ENCODE measurements at regions not wholly inside any gene's neighbourhood (a gene's known extent, or its start where the extent isn't known, plus 50 kb on each side); places are given as distances from the start of the nearest gene placed in this dataset.

GRCh38 chr7:80372415-80372814, 139.4 kb downstream of the GNAT3 start:
- H3K36me3 ChIP-seq (ENCODE audit: control insufficient read depth in 2 of 2, insufficient read depth in 1 of 2, low read length in 2 of 2), result no peaks in the 10 kb centered on the region
- CTCF ChIA-PET, result no interaction called here
- peaks cover 5% of the 10 kb centered on the region; the same call in 1 of the 2 replicates for H3K4me1 ChIP-seq (ENCODE audit: control insufficient read depth, insufficient read depth, low read length)
- no peak overlapping the region for H3K27ac ChIP-seq (ENCODE audit: extremely low read depth, low read depth, low read length)
- POLR2A ChIA-PET, result no interaction called here
- no peaks in the 10 kb centered on the region for H3K9me3 ChIP-seq (ENCODE audit: control insufficient read depth, insufficient read depth, low read depth, low read length)
- no peak overlapping the region for H3K4me3 ChIP-seq (ENCODE audit: low read depth, low read length)
- no peak for TF ChIP-seq ZNF148 (tag by site-specific recombination; IDR thresholded peaks at IDR 0.05; ENCODE audit: borderline replicate concordance)
- no peak for TF ChIP-seq ZNF521 (tag by site-specific recombination; IDR thresholded peaks at IDR 0.05)
- no peak for TF ChIP-seq GLI4 (tag by site-specific recombination; IDR thresholded peaks at IDR 0.05)
- no peak for TF ChIP-seq ZNF391 (tag by site-specific recombination; IDR thresholded peaks at IDR 0.05; ENCODE audit: borderline replicate concordance, low read depth)
- TF ChIP-seq PBX3 (CRISPR knock-in tag; IDR thresholded peaks at IDR 0.05), result no peak
- no peak for TF ChIP-seq ZSCAN16 (tag by site-specific recombination; IDR thresholded peaks at IDR 0.05)
- no peak for TF ChIP-seq ZNF623 (tag by site-specific recombination; IDR thresholded peaks at IDR 0.05)
- no peak for TF ChIP-seq ZNF214 (tag by site-specific recombination; IDR thresholded peaks at IDR 0.05; ENCODE audit: borderline replicate concordance)

GRCh38 chr7:80370587-80370986, 141.3 kb downstream of the GNAT3 start:
- H3K4me1 ChIP-seq (ENCODE audit: control insufficient read depth, insufficient read depth, low read length), result peaks cover 5% of the 10 kb centered on the region; the same call in 1 of the 2 replicates
- ChIA-PET CTCF (no interaction called here), POLR2A (no interaction called here)
- TF ChIP-seq MEIS1 (CRISPR knock-in tag; IDR thresholded peaks at IDR 0.05; ENCODE audit: borderline replicate concordance), result no peak
- TF ChIP-seq HIC1 (tag by site-specific recombination; IDR thresholded peaks at IDR 0.05), result no peak
- no peak for TF ChIP-seq ZNF223 (tag by site-specific recombination; IDR thresholded peaks at IDR 0.05)
- no peak for TF ChIP-seq PBX3 (CRISPR knock-in tag; IDR thresholded peaks at IDR 0.05)
- no peak for TF ChIP-seq AEBP2 (tag by site-specific recombination; IDR thresholded peaks at IDR 0.05; ENCODE audit: borderline replicate concordance)
- TF ChIP-seq GLI2 (tag by site-specific recombination; IDR thresholded peaks at IDR 0.05; ENCODE audit: borderline replicate concordance, low read depth), result no peak
- TF ChIP-seq ZNF660 (tag by site-specific recombination; IDR thresholded peaks at IDR 0.05), result no peak
- no peak for TF ChIP-seq ZNF148 (tag by site-specific recombination; IDR thresholded peaks at IDR 0.05; ENCODE audit: borderline replicate concordance)
- TF ChIP-seq YY2 (tag by site-specific recombination; IDR thresholded peaks at IDR 0.05), result no peak
- TF ChIP-seq ZNF248 (tag by site-specific recombination; IDR thresholded peaks at IDR 0.05), result no peak
- no peak for TF ChIP-seq ZBTB17 (tag by site-specific recombination; IDR thresholded peaks at IDR 0.05)
- no peak for TF ChIP-seq PATZ1 (tag by site-specific recombination; IDR thresholded peaks at IDR 0.05)
- H3K36me3 ChIP-seq (ENCODE audit: control insufficient read depth in 2 of 2, insufficient read depth in 1 of 2, low read length in 2 of 2), result no peaks in the 10 kb centered on the region
- H3K9me3 ChIP-seq (ENCODE audit: control insufficient read depth, insufficient read depth, low read depth, low read length), result no peaks in the 10 kb centered on the region
- no peak overlapping the region for H3K4me3 ChIP-seq (ENCODE audit: low read depth, low read length)
- H3K27ac ChIP-seq (ENCODE audit: extremely low read depth, low read depth, low read length), result no peak overlapping the region

Measured in HEK293 (cell line).